Tibial artery (tissue), 4 donors: ENCODE measurements at regions not wholly inside any gene's neighbourhood (a gene's known extent, or its start where the extent isn't known, plus 50 kb on each side); places are given as distances from the start of the nearest gene placed in this dataset.

Experiments
- DNase-seq, 2 donors: peaks; one replicate each; pipeline ENCODE4 v3.0.0-alpha.2; 2019
- H3K27ac ChIP-seq, 2 donors: fragments of 200-600 bp; sonication (generic) in 1 of 2; 1 replicate in 1 of 2; 2 replicates in 1 of 2; pipeline ENCODE4 v1.5.1; 2018 to 2019; ENCODE audit warnings: mild to moderate bottlenecking in 1 of 2
- H3K27me3 ChIP-seq, 2 donors: fragments of 200-600 bp; sonication (generic) in 1 of 2; one replicate each; pipeline versions ENCODE4 v1.5.1 to v1.6.0; 2016 to 2019
- H3K36me3 ChIP-seq, 3 donors: fragments of 200-600 bp; sonication (generic) in 2 of 3; one replicate each; pipeline ENCODE4 v1.5.1; 2016 to 2019; ENCODE audit warnings: mild to moderate bottlenecking in 2 of 3
- H3K4me1 ChIP-seq, 4 donors: fragments of 200-600 bp; sonication (generic) in 2 of 4; 1 replicate in 3 of 4; 2 replicates in 1 of 4; pipeline ENCODE4 v1.5.1; 2016 to 2019
- H3K4me3 ChIP-seq, 2 donors: fragments of 200-600 bp; sonication (generic) in 1 of 2; 1 replicate in 1 of 2; 2 replicates in 1 of 2; pipeline ENCODE4 v1.5.1; 2018 to 2019; ENCODE audit warnings: mild to moderate bottlenecking in 2 of 2
- H3K9me3 ChIP-seq, 3 donors: fragments of 200-600 bp; sonication (generic) in 1 of 3; one replicate each; pipeline ENCODE4 v1.5.1; 2016 to 2019
- CTCF ChIP-seq, 2 experiments: fragments of 200-600 bp in 1 of 2; fragments of 450-650 bp in 1 of 2; IDR thresholded peaks; one replicate each; pipeline ENCODE4 v1.5.1; 2017 to 2019; ENCODE audit warnings: antibody characterized with exemption in 2 of 2, mild to moderate bottlenecking in 1 of 2, moderate library complexity in 1 of 2
- intact Hi-C: fragments of 100-400 bp; cut with DNase I; formaldehyde crosslinking; loops from one replicate; pipeline ENCODE4 v1.15.0; 2023; ENCODE audit warnings: low total_unique reads

- H3K4me3 ChIP-seq: no peak overlapping the region
- no peak for DNase-seq
- H3K36me3 ChIP-seq: no peaks in the 10 kb centered on the region
- peaks cover 0 to 23% of the 10 kb centered on the region in 2 donors for H3K27me3 ChIP-seq
- no peak overlapping the region for H3K27ac ChIP-seq
- no peaks in the 10 kb centered on the region for H3K4me1 ChIP-seq
- TF ChIP-seq CTCF (IDR thresholded peaks at IDR 0.05): no peak
- intact Hi-C loops: loop anchor here (10.0 kb wide), 1 partner anchor 845 kb away; no protein-coding TSS in a partner anchor
- H3K9me3 ChIP-seq: no peaks in the 10 kb centered on the region
Measured at GRCh38 chr2:235129850-235130249, 178.0 kb downstream of the SH3BP4 start.

- no peaks in the 10 kb centered on the region for H3K36me3 ChIP-seq
- no peak overlapping the region for H3K27ac ChIP-seq
- peaks cover 0 to 27% of the 10 kb centered on the region in 2 donors for H3K27me3 ChIP-seq
- intact Hi-C loops: no loop called here
- no peak overlapping the region for H3K4me3 ChIP-seq
- no peaks in the 10 kb centered on the region for H3K4me1 ChIP-seq
- no peaks in the 10 kb centered on the region for H3K9me3 ChIP-seq
- TF ChIP-seq CTCF (IDR thresholded peaks at IDR 0.05): no peak
- DNase-seq: no peak
Measured at GRCh38 chr2:235131334-235132305, 179.8 kb downstream of the SH3BP4 start.

GRCh38 chr2:235132651-235133050 lies 180.8 kb downstream of the SH3BP4 start:
- peaks cover 0 to 23% of the 10 kb centered on the region in 2 donors for H3K27me3 ChIP-seq
- no peak for TF ChIP-seq CTCF (IDR thresholded peaks at IDR 0.05)
- no peak overlapping the region for H3K4me3 ChIP-seq
- intact Hi-C loops: no loop called here
- no peak for DNase-seq
- H3K9me3 ChIP-seq: no peaks in the 10 kb centered on the region
- no peaks in the 10 kb centered on the region for H3K4me1 ChIP-seq
- H3K36me3 ChIP-seq: no peaks in the 10 kb centered on the region
- no peak overlapping the region for H3K27ac ChIP-seq

GRCh38 chr2:235133837-235134236 lies 182.0 kb downstream of the SH3BP4 start:
- H3K4me3 ChIP-seq: no peak overlapping the region
- no peak for TF ChIP-seq CTCF (IDR thresholded peaks at IDR 0.05)
- H3K36me3 ChIP-seq: no peaks in the 10 kb centered on the region
- H3K27ac ChIP-seq: no peak overlapping the region
- no peaks in the 10 kb centered on the region for H3K4me1 ChIP-seq
- DNase-seq: no peak
- intact Hi-C loops: no loop called here
- H3K9me3 ChIP-seq: no peaks in the 10 kb centered on the region
- peaks cover 0 to 23% of the 10 kb centered on the region in 2 donors for H3K27me3 ChIP-seq

GRCh38 chr2:235134420-235134819 lies 182.6 kb downstream of the SH3BP4 start:
- TF ChIP-seq CTCF (IDR thresholded peaks at IDR 0.05): no peak
- no peak overlapping the region for H3K27ac ChIP-seq
- H3K4me3 ChIP-seq: no peak overlapping the region

More at GRCh38 chr2:235134420-235134819, 182.6 kb downstream of the SH3BP4 start:
- intact Hi-C loops: no loop called here
- DNase-seq: no peak
- Histone ChIP-seq H3K4me1 (no peaks in the 10 kb centered on the region), H3K9me3 (no peaks in the 10 kb centered on the region), H3K36me3 (no peaks in the 10 kb centered on the region), H3K27me3 (peaks cover 0 to 23% of the 10 kb centered on the region in 2 donors)
